ENCODE measurements at regions not wholly inside any gene's neighbourhood (a gene's known extent, or its start where the extent isn't known, plus 50 kb on each side); places are given as distances from the start of the nearest gene placed in this dataset.
"Not testable (repeated sequence)": the region's sequence is repeated elsewhere in the genome, so short reads cannot be mapped to it uniquely, and the experiment has no call there.

DNA sequence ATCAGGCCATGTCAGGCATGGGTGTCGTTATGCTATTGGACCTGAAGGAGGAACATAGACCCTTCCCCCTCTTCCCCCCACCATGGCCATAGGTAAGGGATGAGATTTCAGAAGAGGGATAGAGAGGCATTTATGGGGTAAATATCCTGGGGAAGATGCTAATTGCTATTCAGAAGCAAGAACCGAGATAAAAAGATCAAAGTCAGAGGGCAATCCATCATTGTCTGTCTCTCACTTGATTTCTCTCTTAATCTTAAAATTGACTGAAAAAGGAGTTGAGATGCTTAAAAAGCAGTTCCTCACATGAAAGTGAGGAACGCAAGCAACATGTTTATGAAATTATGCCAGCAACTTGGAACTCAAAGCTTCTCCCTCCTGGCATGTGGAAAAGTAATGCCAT is 212.0 kb downstream of the RPAP3 start:
- DNase-seq (ENCODE audit: low read depth): no peak
- no peak for TF ChIP-seq CTCF (IDR thresholded peaks at IDR 0.05; ENCODE audit: low read depth, low read length, missing control alignments)
- no peak overlapping the region for H3K4me3 ChIP-seq (ENCODE audit: low read depth, low read length)

GRCh38 chr12:47491516-47492305 is 214.1 kb downstream of the RPAP3 start:
- H3K4me3 ChIP-seq (ENCODE audit: low read depth, low read length): no peak overlapping the region
- no peak for DNase-seq (ENCODE audit: low read depth)
- no peak for TF ChIP-seq CTCF (IDR thresholded peaks at IDR 0.05; ENCODE audit: low read depth, low read length, missing control alignments)

- no peak overlapping the region for H3K4me3 ChIP-seq (ENCODE audit: low read depth, low read length)
- no peak for TF ChIP-seq CTCF (IDR thresholded peaks at IDR 0.05; ENCODE audit: low read depth, low read length, missing control alignments)
- no peak for DNase-seq (ENCODE audit: low read depth)
These were observed 216.9 kb downstream of the RPAP3 start for GRCh38 chr12:47488888-47489287.

DNA sequence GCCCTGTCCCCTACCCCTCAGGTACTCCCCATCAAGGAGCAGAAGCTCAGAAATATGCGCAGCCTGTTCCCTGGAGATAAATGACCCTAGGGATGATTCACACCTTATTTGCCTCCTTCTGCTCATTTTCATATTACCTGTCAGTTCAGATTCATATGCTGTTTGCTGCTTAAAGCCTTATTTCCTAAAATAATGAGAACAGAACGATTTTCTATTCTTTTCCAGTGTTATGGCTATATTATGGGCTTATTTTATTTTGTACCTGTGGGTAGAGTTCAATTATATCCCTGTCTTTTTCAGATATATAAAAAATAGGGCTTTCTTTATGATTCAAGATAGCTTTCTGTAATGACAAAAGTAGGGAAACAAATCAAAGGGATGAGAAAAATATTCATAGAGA is 224.8 kb downstream of the RPAP3 start:
- DNase-seq (ENCODE audit: low read depth): no peak

GRCh38 chr12:47478426-47478825 is 227.4 kb downstream of the RPAP3 start:
- no peak for DNase-seq (ENCODE audit: low read depth)
- no peak for TF ChIP-seq CTCF (IDR thresholded peaks at IDR 0.05; ENCODE audit: low read depth, low read length, missing control alignments)
- H3K4me3 ChIP-seq (ENCODE audit: low read depth, low read length): no peak overlapping the region

More for the DNA sequence above, 224.8 kb downstream of the RPAP3 start:
- no peak overlapping the region for H3K4me3 ChIP-seq (ENCODE audit: low read depth, low read length)
- TF ChIP-seq CTCF (IDR thresholded peaks at IDR 0.05; ENCODE audit: low read depth, low read length, missing control alignments): no peak

DNA sequence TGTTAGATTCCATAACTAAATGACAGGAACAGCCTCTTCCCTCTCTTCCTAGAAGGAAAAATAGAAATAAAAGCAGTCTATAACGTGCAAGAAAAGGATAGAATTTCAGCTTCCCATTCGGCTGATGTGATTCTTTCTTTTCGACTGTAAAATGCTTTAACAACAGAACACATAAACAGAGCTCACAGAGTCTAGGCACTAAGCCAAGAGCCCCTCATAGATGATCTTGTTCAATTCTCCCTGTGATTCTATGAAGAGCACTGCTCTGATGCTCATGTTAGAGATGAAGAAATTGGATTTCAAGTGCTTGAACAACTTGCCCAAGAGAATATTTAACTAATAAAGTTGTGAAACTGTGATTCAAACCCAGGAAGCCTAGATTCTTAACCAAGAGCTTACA is 232.7 kb downstream of the RPAP3 start:
- no peak for DNase-seq (ENCODE audit: low read depth)
- no peak overlapping the region for H3K4me3 ChIP-seq (ENCODE audit: low read depth, low read length)
- no peak for TF ChIP-seq CTCF (IDR thresholded peaks at IDR 0.05; ENCODE audit: low read depth, low read length, missing control alignments)

DNA sequence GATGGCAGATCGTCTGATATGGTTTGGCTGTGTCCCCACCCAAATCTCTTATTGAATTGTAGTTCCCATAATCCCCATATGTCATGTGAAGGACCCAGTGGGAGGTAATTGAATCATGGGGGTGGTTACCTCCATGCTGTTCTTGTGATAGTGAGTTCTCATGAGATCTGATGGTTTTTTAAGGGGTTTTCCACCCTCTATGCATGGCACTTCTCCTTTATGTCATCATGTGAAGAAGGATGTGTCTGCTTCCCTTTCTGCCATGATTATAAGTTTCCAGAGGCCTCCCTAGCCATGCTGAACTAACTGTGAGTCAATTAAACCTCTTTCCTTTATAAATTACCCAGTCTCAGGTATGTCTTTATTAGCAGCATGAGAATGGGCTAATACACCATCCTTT is 235.5 kb downstream of the RPAP3 start:
- not testable (repeated sequence) for H3K4me3 ChIP-seq (ENCODE audit: low read depth, low read length); DNase-seq (ENCODE audit: low read depth)

GRCh38 chr12:47463918-47464317 is 241.9 kb downstream of the RPAP3 start:
- not testable (repeated sequence) for H3K4me3 ChIP-seq (ENCODE audit: low read depth, low read length); DNase-seq (ENCODE audit: low read depth)

Data from GM12864 (cell line).